ENCODE measurements at regions not wholly inside any gene's neighbourhood (a gene's known extent, or its start where the extent isn't known, plus 50 kb on each side); places are given as distances from the start of the nearest gene placed in this dataset.

GRCh38 chr15:62737551-62737950, 305.0 kb upstream of the TPM1 start:
- CTCF ChIA-PET (ENCODE audit: unreplicated experiment), result no interaction called here

GRCh38 chr15:62739082-62739481, 303.5 kb upstream of the TPM1 start:
- DNase-seq (ENCODE audit: low spot score), result no peak
- no peak for TF ChIP-seq EZH2phosphoT487 (IDR thresholded peaks at IDR 0.05; ENCODE audit: borderline replicate concordance, low read depth, low read length)
- TF ChIP-seq, protein P1, sequence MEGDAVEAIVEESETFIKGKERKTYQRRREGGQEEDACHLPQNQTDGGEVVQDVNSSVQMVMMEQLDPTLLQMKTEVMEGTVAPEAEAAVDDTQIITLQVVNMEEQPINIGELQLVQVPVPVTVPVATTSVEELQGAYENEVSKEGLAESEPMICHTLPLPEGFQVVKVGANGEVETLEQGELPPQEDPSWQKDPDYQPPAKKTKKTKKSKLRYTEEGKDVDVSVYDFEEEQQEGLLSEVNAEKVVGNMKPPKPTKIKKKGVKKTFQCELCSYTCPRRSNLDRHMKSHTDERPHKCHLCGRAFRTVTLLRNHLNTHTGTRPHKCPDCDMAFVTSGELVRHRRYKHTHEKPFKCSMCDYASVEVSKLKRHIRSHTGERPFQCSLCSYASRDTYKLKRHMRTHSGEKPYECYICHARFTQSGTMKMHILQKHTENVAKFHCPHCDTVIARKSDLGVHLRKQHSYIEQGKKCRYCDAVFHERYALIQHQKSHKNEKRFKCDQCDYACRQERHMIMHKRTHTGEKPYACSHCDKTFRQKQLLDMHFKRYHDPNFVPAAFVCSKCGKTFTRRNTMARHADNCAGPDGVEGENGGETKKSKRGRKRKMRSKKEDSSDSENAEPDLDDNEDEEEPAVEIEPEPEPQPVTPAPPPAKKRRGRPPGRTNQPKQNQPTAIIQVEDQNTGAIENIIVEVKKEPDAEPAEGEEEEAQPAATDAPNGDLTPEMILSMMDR (conservative IDR thresholded peaks at IDR 0.05; ENCODE audit: low read length), result no peak
- no peaks in the 10 kb centered on the region for H3K4me1 ChIP-seq (ENCODE audit: insufficient read depth, low read length, poor library complexity, severe bottlenecking)
- H4K20me1 ChIP-seq (ENCODE audit: insufficient read depth, low read length), result no peaks in the 10 kb centered on the region
- H3K36me3 ChIP-seq (ENCODE audit: insufficient read depth, low read length), result no peaks in the 10 kb centered on the region
- intact Hi-C loops (cut with micrococcal nuclease; ENCODE audit: unreplicated experiment), result no loop called here
- H3K9me3 ChIP-seq (ENCODE audit: low read length), result no peaks in the 10 kb centered on the region
- no peaks in the 10 kb centered on the region for H3K9me2 ChIP-seq (ENCODE audit: insufficient read depth, low read length)
- no peaks in the 10 kb centered on the region for H3K79me2 ChIP-seq (ENCODE audit: insufficient read depth, low read depth, low read length)
- no peak overlapping the region for H2AFZ ChIP-seq (ENCODE audit: low read length)
- no peak overlapping the region for H3K4me2 ChIP-seq (ENCODE audit: low read length)
- no TSS peak for BruUV-seq (replicated peaks)
- POLR2A ChIA-PET, result interaction anchor here (0.5 to 1.1 kb wide), 2 partner anchors 10 to 16 kb away, joined by 3 to 4 read pairs; no protein-coding TSS in a partner anchor
- H3K27ac ChIP-seq (ENCODE audit: low read depth, low read length, poor library complexity, severe bottlenecking), result no peak overlapping the region
- no peak overlapping the region for H3K4me3 ChIP-seq (ENCODE audit: low read depth, low read length, poor library complexity, severe bottlenecking)
- CTCF ChIA-PET (ENCODE audit: unreplicated experiment), result no interaction called here

More at GRCh38 chr15:62737551-62737950, 305.0 kb upstream of the TPM1 start:
- DNase-seq (ENCODE audit: low spot score), result no peak
- no peaks in the 10 kb centered on the region for H3K9me2 ChIP-seq (ENCODE audit: insufficient read depth, low read length)
- intact Hi-C loops (cut with micrococcal nuclease; ENCODE audit: unreplicated experiment), result no loop called here
- H3K4me1 ChIP-seq (ENCODE audit: insufficient read depth, low read length, poor library complexity, severe bottlenecking), result no peaks in the 10 kb centered on the region
- H3K36me3 ChIP-seq (ENCODE audit: insufficient read depth, low read length), result no peaks in the 10 kb centered on the region
- H4K20me1 ChIP-seq (ENCODE audit: insufficient read depth, low read length), result no peaks in the 10 kb centered on the region
- H3K4me3 ChIP-seq (ENCODE audit: low read depth, low read length, poor library complexity, severe bottlenecking), result no peak overlapping the region
- H3K79me2 ChIP-seq (ENCODE audit: insufficient read depth, low read depth, low read length), result no peaks in the 10 kb centered on the region
- no TSS peak for BruUV-seq (replicated peaks)
- TF ChIP-seq EZH2phosphoT487 (IDR thresholded peaks at IDR 0.05; ENCODE audit: borderline replicate concordance, low read depth, low read length), result no peak
- TF ChIP-seq, protein P1 (conservative IDR thresholded peaks at IDR 0.05; ENCODE audit: low read length), result no peak
- H3K4me2 ChIP-seq (ENCODE audit: low read length), result no peak overlapping the region
- no peak overlapping the region for H2AFZ ChIP-seq (ENCODE audit: low read length)
- H3K27ac ChIP-seq (ENCODE audit: low read depth, low read length, poor library complexity, severe bottlenecking), result no peak overlapping the region
- POLR2A ChIA-PET, result no interaction called here
- no peaks in the 10 kb centered on the region for H3K9me3 ChIP-seq (ENCODE audit: low read length)

DNA sequence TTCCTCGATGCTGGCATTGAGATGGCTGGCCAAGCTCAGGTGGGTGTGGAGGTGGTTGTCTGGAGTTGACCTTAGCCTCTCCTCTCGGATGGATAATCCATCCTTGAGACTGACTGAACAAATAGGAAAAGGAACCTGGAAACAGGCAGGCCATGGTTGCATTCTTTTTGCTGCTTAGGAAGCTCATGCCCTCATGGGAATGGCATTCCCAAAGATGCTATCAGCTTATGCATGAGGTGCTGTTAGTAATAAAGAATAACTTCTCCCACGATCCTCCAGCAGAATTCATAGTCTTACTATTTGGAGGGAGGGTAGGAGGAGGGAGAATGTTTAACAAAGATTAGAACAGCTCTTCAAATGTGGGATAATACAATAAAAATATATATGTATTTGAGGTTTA, 303.0 kb upstream of the TPM1 start:
- intact Hi-C loops (cut with micrococcal nuclease; ENCODE audit: unreplicated experiment), result no loop called here
- CTCF ChIA-PET (ENCODE audit: unreplicated experiment), result no interaction called here

More for the DNA sequence above, 303.0 kb upstream of the TPM1 start:
- Histone ChIP-seq H3K79me2 (ENCODE audit: insufficient read depth, low read depth, low read length) (no peaks in the 10 kb centered on the region), H3K36me3 (ENCODE audit: insufficient read depth, low read length) (no peaks in the 10 kb centered on the region), H4K20me1 (ENCODE audit: insufficient read depth, low read length) (no peaks in the 10 kb centered on the region), H3K9me2 (ENCODE audit: insufficient read depth, low read length) (no peaks in the 10 kb centered on the region), H3K4me1 (ENCODE audit: insufficient read depth, low read length, poor library complexity, severe bottlenecking) (no peaks in the 10 kb centered on the region), H2AFZ (ENCODE audit: low read length) (no peak overlapping the region), H3K27ac (ENCODE audit: low read depth, low read length, poor library complexity, severe bottlenecking) (no peak overlapping the region), H3K9me3 (ENCODE audit: low read length) (no peaks in the 10 kb centered on the region), H3K4me3 (ENCODE audit: low read depth, low read length, poor library complexity, severe bottlenecking) (no peak overlapping the region), H3K4me2 (ENCODE audit: low read length) (no peak overlapping the region)
- BruUV-seq (replicated peaks), result no TSS peak
- POLR2A ChIA-PET, result no interaction called here
- DNase-seq (ENCODE audit: low spot score), result no peak
- TF ChIP-seq EZH2phosphoT487 (IDR thresholded peaks at IDR 0.05; ENCODE audit: borderline replicate concordance, low read depth, low read length), result no peak
- TF ChIP-seq, protein P1 (conservative IDR thresholded peaks at IDR 0.05; ENCODE audit: low read length), result no peak
